GM20000 (cell line): ENCODE measurements at regions not wholly inside any gene's neighbourhood (a gene's known extent, or its start where the extent isn't known, plus 50 kb on each side); places are given as distances from the start of the nearest gene placed in this dataset.
"Not testable (repeated sequence)": the region's sequence is repeated elsewhere in the genome, so short reads cannot be mapped to it uniquely, and the experiment has no call there.

Source experiments
- DNase-seq: peaks from one replicate; pipeline ENCODE4 v3.0.0; 2012; ENCODE audit warnings: low spot score
- TF ChIP-seq, protein P1 (sequence below): IDR thresholded peaks from 2 replicates; pipeline ENCODE4 v1.5.1; 2012; ENCODE audit warnings: mild to moderate bottlenecking, control low read depth; ENCODE audit errors: extremely low read depth, missing control alignments

GRCh38 chr10:7069706-7070105 is 341.1 kb downstream of the SFMBT2 start:
- TF ChIP-seq, protein P1, sequence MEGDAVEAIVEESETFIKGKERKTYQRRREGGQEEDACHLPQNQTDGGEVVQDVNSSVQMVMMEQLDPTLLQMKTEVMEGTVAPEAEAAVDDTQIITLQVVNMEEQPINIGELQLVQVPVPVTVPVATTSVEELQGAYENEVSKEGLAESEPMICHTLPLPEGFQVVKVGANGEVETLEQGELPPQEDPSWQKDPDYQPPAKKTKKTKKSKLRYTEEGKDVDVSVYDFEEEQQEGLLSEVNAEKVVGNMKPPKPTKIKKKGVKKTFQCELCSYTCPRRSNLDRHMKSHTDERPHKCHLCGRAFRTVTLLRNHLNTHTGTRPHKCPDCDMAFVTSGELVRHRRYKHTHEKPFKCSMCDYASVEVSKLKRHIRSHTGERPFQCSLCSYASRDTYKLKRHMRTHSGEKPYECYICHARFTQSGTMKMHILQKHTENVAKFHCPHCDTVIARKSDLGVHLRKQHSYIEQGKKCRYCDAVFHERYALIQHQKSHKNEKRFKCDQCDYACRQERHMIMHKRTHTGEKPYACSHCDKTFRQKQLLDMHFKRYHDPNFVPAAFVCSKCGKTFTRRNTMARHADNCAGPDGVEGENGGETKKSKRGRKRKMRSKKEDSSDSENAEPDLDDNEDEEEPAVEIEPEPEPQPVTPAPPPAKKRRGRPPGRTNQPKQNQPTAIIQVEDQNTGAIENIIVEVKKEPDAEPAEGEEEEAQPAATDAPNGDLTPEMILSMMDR = no peak
- DNase-seq = no peak

DNA sequence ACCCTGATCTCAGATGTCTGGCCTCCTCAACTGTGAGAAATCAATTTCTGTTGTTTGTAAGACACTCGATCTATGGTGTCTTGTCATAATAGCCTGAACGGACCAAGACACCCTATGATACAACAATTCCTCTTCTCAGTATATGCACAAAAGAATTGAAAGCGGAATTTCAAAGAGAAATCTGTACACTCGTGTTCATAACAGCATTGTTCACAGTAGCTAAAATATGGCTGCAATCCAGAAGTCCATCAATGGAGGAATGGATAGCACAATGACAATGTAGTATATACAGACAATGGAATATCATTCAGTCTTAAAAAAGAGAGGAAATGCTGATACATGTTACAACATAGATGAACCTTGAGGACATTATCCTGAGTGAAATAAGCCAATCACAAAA is 354.6 kb downstream of the SFMBT2 start:
- no peak for DNase-seq
- TF ChIP-seq, protein P1 = no peak

GRCh38 chr10:7054915-7055314 is 355.9 kb downstream of the SFMBT2 start:
- TF ChIP-seq, protein P1 = no peak
- DNase-seq = peak; percentile 22

DNA sequence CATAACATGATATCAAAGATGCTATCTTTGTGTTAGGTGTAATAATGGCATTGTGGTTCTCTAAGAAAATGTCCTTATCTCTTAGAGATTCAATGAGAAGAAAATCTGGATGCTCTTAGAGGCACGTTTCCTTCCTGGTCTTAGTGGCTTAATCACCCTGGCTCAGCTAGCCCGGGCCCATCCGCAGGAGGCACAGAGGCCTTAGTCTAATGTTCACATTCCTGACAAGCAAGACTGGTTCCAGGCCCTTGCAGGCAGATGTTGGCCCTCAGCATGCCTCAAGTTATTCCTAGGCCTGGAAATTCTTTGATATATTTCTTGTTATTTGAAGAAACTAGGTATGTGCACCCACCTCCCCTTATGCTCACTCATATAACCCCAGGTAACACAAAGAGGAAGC is 357.6 kb downstream of the SFMBT2 start:
- DNase-seq = no peak
- TF ChIP-seq, protein P1 = no peak

DNA sequence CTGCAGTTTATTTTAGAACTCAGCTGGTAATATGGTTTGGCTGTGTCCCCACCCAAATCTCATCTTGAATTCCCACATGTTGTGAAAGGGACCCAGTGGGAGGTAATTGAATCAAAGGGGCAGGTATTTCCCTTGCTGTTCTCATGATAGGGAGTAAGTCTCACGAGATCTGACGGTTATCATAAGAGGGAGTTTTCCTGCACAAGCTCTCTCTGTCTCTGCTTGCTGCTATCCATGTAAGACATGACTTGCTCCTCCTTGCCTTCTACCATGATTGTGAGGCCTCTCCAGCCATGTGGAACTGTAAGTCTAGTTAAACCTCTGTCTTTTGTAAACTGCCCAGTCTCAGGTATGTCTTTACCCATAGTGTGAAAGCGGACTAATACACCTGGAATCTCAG is 360.8 kb downstream of the SFMBT2 start:
- not testable (repeated sequence) for DNase-seq

GRCh38 chr10:7048061-7048460 is 362.8 kb downstream of the SFMBT2 start:
- no peak for DNase-seq
- TF ChIP-seq, protein P1 = no peak

DNA sequence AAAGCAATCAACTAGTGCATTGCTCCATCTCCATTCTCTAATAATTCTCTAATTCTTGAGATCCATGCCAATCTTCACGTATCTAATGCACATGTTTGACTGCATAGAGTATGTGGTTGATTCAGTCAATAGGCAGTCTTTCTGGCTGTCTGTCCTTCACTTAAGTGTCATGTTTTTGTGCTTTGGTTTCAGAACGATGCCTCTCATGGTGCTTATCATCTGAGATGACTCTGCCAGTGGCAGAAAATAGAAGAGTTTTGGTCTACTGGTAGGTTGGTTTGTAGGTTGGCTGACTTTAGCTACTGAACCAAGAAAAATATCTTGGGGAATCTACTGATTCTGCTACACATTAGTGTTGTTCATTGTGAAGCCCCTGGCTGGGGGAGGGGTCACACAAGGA is 364.2 kb downstream of the SFMBT2 start:
- no peak for DNase-seq

More for the DNA sequence above, 364.2 kb downstream of the SFMBT2 start:
- TF ChIP-seq, protein P1 = no peak
